Peyer's patch (tissue), 4 donors: ENCODE measurements at regions not wholly inside any gene's neighbourhood (a gene's known extent, or its start where the extent isn't known, plus 50 kb on each side); places are given as distances from the start of the nearest gene placed in this dataset.

Source experiments
- POLR2A ChIP-seq, 2 donors: fragments of 450-650 bp; IDR thresholded peaks; one replicate each; pipeline ENCODE4 v1.5.1; 2017; ENCODE audit warnings: antibody characterized with exemption in 2 of 2, mild to moderate bottlenecking in 2 of 2, moderate library complexity in 2 of 2
- TF ChIP-seq, protein P1 (sequence below), 6 experiments: fragments of 450-650 bp in 4 of 6; fragments of 200-600 bp in 2 of 6; sonication (generic) in 1 of 6; IDR thresholded peaks; one replicate each; pipeline ENCODE4 v1.5.1; 2017 to 2019; ENCODE audit warnings: antibody characterized with exemption in 6 of 6, mild to moderate bottlenecking in 3 of 6, moderate library complexity in 1 of 6

- no peak for TF ChIP-seq POLR2A (IDR thresholded peaks at IDR 0.05)
- TF ChIP-seq, protein P1, sequence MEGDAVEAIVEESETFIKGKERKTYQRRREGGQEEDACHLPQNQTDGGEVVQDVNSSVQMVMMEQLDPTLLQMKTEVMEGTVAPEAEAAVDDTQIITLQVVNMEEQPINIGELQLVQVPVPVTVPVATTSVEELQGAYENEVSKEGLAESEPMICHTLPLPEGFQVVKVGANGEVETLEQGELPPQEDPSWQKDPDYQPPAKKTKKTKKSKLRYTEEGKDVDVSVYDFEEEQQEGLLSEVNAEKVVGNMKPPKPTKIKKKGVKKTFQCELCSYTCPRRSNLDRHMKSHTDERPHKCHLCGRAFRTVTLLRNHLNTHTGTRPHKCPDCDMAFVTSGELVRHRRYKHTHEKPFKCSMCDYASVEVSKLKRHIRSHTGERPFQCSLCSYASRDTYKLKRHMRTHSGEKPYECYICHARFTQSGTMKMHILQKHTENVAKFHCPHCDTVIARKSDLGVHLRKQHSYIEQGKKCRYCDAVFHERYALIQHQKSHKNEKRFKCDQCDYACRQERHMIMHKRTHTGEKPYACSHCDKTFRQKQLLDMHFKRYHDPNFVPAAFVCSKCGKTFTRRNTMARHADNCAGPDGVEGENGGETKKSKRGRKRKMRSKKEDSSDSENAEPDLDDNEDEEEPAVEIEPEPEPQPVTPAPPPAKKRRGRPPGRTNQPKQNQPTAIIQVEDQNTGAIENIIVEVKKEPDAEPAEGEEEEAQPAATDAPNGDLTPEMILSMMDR (IDR thresholded peaks at IDR 0.05): no peak
Observed at GRCh38 chr2:198259496-198259895, 455.1 kb downstream of the PLCL1 start.
